GM13977 (cell line): ENCODE measurements at regions not wholly inside any gene's neighbourhood (a gene's known extent, or its start where the extent isn't known, plus 50 kb on each side); places are given as distances from the start of the nearest gene placed in this dataset.
"Not testable (repeated sequence)": the region's sequence is repeated elsewhere in the genome, so short reads cannot be mapped to it uniquely, and the experiment has no call there.

Source experiments
- DNase-seq: peaks from one replicate; pipeline ENCODE4 v3.0.0; 2012; ENCODE audit warnings: low spot score
- CTCF ChIP-seq: IDR thresholded peaks from 2 replicates; pipeline ENCODE4 v1.5.1; 2012; ENCODE audit warnings: mild to moderate bottlenecking, control low read depth; ENCODE audit not compliant: insufficient read depth; ENCODE audit errors: extremely low read depth, missing control alignments
- in situ Hi-C: fragments of 300-500 bp; cut with MboI; formaldehyde crosslinking; loops from one replicate; pipeline ENCODE4 v1.12.0; 2022; ENCODE audit warnings: low sequenced_read_pairs, low pct_unique_long_range_greater_than_20kb, mixed read lengths, inconsistent platforms; ENCODE audit not compliant: unreplicated experiment

- TF ChIP-seq CTCF, result no peak
- in situ Hi-C loops, result no loop called here
These were observed 363.1 kb upstream of the NOX3 start for GRCh38 chr6:155818698-155819097.

GRCh38 chr6:155813548-155813947 lies 357.9 kb upstream of the NOX3 start:
- no peak for DNase-seq
- in situ Hi-C loops, result no loop called here
- TF ChIP-seq CTCF, result no peak

More at GRCh38 chr6:155818698-155819097, 363.1 kb upstream of the NOX3 start:
- DNase-seq, result no peak

GRCh38 chr6:155807243-155807642 lies 351.6 kb upstream of the NOX3 start:
- TF ChIP-seq CTCF, result no peak
- no peak for DNase-seq
- in situ Hi-C loops, result no loop called here

- TF ChIP-seq CTCF, result no peak
- in situ Hi-C loops, result no loop called here
These were observed 345.4 kb upstream of the NOX3 start for GRCh38 chr6:155801046-155801445.

GRCh38 chr6:155798876-155799275 lies 343.2 kb upstream of the NOX3 start:
- in situ Hi-C loops, DNase-seq: not testable (repeated sequence)

More at GRCh38 chr6:155801046-155801445, 345.4 kb upstream of the NOX3 start:
- no peak for DNase-seq

- no peak for TF ChIP-seq CTCF
These were observed 339.6 kb upstream of the NOX3 start for GRCh38 chr6:155795173-155795796.

GRCh38 chr6:155791891-155792290 lies 336.3 kb upstream of the NOX3 start:
- in situ Hi-C loops, result no loop called here
- no peak for TF ChIP-seq CTCF

More at GRCh38 chr6:155795173-155795796, 339.6 kb upstream of the NOX3 start:
- no peak for DNase-seq
- in situ Hi-C loops, result no loop called here

More at GRCh38 chr6:155791891-155792290, 336.3 kb upstream of the NOX3 start:
- no peak for DNase-seq
